GM18502 (cell line): ENCODE measurements at regions not wholly inside any gene's neighbourhood (a gene's known extent, or its start where the extent isn't known, plus 50 kb on each side); places are given as distances from the start of the nearest gene placed in this dataset.

Experiments used
- ATAC-seq: cut with Tn5 transposase; IDR thresholded peaks from one replicate; pipeline ENCODE4 v1.9.1; 2021; ENCODE audit warnings: mild to moderate bottlenecking; ENCODE audit not compliant: unreplicated experiment, poor library complexity

DNA sequence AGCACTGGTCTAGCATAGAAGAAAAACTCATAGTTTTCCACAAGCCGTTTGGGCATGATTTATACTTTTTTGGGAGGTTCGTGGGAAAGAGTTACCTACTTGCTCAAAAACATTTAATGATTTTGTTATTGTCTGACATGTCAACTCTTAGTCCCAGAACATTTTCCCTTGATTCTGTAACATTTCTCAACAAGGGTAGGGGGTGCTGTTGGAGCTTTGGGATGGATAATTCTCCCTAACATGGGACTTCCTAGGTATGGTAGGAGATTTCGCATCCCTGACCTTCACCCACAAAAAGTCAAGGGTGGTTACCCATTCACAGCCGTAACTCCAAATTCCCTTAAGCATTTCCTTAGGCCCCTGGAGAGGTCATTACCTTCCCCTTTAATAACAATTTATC is 378.0 kb downstream of the YTHDC2 start:
- ATAC-seq: no peak

DNA sequence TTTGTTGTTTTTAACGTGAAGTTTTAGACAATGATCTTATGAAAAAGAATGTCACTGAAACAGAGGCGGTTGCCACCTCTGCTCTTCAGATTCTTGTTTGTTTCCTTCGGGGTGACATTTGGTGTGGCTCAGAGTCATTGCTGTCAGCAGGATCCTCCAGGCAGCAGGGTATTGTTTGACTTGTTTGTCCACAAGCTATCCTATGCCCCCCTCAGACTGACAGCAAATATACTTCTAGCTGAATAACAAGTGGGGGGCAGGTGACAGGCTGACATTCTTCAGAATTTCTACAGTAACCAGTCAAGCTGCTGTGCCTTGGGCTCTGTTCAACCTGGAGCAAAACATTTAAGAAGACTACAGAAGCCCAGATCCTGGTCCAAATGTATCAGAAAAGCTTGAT is 383.3 kb downstream of the YTHDC2 start:
- no peak for ATAC-seq

DNA sequence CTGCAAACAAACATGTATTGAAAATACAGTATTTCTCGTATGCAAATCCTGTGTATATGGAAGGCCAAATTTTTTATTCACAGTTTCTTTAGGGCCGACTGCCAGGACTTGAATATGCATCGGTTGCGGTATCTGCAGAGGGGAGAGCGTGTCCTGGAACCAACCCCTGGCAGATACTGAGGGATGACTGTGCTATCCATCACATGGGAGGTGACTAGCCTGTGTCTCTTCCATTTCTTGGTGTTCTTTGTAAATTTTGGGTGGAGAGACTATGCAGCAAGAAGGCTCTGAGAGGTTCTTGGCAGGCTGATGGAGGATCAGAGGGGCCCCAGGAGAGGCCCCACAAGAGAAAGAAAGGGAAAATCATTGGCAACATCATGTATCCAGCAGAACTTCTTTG is 384.3 kb downstream of the YTHDC2 start:
- ATAC-seq: no peak

DNA sequence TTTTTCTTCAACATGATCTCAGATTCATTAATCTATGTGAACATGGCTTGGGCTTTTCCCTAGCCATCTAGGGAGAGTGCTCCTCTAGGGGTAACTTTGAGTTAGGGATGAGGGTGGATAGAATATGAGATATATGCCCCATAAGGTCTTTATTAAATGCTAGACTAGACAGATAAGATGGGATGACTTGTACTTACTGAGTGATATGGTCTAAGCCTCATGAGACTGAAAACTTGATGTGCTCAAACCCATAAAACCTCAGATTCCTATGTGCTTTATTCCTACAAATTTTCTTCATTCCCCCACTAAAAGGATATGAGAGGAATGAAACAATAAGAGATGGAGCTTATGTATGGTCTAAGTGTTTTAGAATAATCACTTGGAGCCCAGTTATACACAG is 386.6 kb downstream of the YTHDC2 start:
- ATAC-seq: no peak

DNA sequence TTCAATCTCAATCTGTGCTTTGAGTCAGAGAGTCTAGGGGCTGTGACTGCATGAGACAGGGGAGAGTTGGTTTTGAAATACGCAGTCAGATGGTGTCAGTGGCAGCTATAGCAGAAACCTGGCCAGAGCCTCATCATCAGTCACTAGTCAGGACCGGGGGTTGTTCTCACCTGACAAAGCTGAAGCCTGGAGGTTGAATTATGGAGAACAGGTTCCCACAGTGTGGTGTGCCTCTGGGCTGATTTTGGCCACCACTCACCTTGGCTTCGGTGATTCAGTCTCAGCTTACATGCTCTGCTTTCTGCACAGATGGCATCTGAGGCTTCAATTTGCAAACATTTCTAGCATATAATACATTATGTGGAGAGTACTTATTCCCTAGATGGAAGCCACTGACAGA is 387.3 kb downstream of the YTHDC2 start:
- ATAC-seq: no peak

DNA sequence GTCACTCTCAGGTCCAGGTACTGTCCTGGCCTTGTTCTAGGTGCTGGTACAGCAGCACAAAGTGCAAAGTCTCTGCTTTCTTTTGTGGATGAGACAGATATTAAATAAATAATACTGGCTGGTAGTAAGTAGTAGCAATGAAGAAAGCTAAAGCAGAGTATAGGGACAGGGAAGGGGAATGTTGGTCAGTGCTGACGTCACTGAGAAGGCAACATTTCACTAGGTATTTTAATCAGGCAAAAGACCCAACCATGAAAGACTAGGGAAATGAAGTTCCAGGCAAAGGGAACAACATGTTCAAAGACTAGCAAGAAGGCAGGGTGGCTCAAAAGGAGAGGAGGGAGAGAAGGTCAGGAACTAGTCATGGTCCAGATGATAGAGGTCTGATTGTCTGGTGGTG is 388.2 kb downstream of the YTHDC2 start:
- ATAC-seq: no peak

DNA sequence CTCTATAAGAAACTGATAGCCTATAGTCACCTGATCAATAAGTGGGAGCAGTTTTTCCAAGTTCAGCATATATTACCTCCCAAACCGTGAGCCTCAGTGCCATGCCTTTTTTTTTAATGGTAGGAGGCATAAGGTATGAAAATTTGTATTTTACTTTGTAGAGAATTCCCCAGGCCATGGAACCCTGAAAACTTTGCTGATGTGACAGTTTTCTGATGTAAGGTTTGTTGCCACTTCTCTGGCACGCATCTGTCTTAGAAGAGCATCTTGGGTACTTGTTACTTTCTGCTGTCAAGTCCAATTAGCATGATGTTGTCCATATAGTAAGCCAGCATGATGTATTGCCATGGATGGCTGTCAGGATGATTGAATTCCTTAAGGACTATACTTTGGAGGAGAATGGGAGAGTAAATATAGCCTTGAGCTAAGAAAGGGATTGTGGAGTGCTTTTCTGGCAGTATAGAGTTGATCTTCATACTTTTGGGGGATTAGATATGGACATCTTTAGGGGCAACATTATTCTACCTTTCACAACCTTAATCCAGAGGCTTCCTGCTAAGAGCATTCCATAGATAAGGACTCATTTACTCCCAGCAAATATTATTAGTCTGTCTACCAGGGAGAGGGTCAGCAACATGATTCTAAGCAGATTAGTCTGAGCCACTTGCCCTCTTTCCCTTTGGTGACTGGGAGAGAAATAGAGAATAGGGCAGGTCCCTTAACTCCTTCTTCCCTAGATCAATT is 389.6 kb downstream of the YTHDC2 start:
- ATAC-seq: no peak

DNA sequence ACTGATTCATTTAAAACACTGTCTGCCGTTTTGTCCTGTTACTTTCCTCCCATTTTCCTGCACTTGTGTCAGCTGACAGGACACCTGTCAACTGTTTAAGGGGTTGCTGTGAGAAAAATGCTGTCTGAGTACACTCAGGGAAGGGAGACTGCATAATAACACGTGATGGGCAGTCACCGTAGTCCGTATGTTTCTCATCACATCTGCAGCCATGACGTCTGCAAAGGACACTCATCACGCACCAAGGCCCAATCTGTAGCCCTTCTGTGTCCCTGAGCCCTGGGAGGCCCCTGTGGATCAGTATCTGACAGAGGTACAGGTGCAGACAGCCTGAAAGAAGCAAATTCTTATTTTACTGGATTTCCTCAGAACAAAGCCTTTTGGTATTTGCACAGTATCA is 396.3 kb downstream of the YTHDC2 start:
- ATAC-seq: no peak

DNA sequence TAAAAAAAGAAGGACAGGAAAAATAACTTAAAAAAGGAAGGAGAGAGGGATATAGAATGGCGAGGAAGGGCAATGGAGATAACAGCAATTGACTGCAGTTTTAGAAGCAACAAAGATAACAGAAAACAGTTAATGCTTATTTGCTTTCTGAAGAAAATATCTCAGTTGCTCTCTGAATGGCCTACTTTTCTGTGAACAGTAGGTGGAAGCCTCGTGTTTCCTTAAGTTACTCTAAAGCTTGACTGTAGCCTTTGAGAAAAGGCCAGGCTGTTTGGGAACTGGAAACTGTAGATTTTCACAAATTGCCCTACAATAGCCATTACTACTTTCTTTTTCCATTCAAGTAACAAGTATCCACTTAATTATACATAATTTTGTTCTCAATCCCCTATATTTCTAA is 404.5 kb downstream of the YTHDC2 start:
- no peak for ATAC-seq

DNA sequence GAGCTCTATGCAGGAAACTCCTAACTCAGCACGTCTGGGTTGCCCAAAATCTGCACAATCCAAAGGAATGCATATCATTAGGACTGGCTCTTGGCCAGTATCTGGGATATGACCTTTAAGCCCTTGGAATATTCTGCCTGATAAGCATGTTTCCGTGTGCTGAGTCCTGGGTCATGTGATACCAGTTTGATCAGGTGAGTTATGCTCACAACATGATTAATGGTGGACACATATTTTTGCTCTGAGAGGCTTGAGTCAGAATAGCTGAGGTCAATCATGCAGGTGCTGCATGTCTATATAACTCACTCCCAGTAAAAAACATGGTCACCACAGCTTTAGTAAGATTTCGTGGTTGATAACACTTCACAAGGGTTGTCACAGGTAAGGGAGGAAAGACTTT is 408.8 kb downstream of the YTHDC2 start:
- ATAC-seq: no peak

DNA sequence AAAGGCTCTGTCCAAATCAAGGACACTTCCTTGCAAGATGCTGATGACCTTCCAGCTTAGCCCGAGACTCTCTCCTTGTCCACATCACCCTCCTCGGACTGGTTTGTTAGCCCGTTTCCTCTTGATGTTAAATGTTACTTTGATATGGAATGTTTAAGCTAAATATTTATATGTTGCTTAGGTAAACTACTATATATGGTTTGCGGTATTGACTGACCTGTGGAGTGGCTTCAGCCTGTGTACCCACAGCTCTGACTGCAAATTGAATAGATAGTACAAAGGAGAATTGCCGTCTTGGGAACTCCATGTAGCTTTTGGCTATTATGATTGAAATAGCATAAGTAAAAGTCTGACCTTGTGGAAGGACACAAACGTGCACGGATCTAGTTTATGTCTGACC is 422.0 kb downstream of the YTHDC2 start:
- ATAC-seq: no peak

DNA sequence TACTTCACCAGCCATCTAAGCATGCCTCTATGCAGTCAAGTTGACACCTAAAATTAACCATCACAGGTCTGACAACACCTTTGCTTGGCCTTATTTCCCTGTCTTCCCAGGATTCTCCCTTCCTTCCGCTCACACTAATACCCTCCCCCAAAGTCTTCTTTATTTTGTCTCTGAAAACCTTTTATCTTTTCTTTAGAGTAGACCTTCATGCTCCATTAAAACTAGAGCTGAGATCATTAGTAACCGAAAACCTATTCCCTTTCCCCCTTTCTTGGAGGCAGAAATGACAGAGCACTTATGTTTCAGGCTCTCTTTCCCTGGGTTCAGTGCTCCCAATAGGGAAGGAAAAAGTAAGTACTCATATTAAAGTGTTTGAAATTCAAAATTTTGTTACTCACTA is 423.8 kb downstream of the YTHDC2 start:
- no peak for ATAC-seq

DNA sequence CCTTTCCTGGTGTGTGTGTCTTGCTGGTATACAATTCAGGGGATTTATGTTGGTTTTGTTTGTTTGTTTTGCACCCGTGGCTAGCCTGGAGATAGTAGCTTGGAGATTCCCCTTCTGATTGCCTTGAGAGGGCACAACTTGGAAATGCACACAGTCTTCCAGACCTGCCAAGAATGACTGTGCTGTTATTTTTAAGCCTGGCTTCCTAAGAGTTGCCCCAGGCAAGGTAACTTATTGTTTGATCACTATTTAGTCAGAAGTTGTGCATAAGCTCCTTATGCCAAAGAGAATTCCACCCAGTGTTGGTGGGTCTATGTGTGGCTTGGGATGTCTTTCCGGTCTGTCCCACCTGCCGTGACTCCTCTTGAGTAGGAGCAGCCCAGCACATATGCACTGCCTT is 421.9 kb upstream of the KCNN2 start:
- no peak for ATAC-seq

DNA sequence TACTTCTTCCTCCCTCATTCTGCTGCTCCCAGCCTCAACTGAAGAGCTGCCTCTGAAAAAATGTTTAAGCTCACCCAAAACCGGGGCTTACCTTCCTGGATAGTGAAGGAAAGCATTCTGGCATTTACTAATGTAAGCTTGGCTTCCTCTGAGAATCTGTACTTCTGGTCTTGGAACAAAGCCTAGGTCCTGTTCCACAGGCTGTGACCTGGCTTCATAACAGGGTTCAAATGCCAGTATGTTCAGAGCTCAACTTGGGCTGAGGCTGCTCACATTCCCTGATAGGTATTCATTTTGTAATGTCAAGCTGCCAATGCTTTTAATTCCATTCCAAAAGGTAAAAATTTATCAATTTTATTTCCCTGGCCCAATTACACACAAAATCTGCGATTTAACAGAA is 411.7 kb upstream of the KCNN2 start:
- no peak for ATAC-seq

DNA sequence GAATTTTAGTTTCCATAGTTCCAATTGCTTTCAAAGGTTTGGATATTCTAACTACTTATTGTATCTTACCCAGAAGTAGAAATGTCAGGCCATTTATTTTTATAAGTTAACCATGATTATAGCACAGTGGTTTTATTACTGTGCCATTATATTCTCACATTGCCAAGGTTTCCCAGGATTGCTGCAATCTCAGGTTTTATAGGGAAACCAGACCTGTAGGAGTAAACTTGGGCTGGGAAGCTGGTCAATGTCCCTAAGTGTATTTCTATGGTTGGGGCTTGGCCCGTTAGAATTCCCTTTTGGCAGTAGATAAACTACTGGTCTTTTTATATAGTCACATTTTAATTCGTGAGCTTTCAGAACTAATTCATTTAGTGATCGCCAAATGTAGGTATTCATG is 396.6 kb upstream of the KCNN2 start:
- no peak for ATAC-seq

DNA sequence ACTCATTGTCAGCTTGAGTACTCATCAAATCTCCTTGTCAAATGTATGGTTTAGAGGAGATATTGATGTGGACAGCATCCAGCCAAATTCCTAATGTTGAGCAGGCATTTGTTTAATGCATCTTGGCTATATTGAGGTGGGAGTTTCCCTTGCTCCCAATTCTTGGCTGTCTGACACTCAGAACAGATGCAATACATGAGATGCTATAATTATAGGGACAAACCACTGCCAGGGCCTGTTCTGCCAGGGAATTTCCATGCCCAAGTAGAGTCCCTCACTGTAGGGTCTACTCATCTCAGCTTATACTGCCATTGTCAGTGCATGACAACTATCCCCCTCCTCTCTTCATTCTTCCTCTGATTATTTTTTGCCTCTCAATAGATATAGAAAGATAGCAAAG is 392.0 kb upstream of the KCNN2 start:
- ATAC-seq: no peak

DNA sequence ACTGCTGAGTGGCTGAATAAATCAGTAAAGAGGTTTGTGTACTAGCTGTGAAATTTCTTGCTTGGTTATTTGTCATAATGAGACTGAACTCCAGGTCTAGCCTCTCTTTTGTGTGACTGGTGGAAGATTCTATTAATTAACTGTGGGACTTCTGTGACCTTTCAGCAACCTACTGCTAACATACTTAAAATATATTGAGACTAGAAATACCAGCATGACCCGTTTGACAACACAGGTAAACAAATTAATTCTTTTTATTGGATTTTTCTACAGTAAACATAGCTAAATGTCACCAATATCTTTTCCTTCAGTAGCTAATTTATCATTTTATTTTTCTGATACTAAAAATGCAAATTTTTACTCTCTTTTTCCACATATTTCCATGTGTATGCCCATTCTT is 390.4 kb upstream of the KCNN2 start:
- ATAC-seq: no peak

DNA sequence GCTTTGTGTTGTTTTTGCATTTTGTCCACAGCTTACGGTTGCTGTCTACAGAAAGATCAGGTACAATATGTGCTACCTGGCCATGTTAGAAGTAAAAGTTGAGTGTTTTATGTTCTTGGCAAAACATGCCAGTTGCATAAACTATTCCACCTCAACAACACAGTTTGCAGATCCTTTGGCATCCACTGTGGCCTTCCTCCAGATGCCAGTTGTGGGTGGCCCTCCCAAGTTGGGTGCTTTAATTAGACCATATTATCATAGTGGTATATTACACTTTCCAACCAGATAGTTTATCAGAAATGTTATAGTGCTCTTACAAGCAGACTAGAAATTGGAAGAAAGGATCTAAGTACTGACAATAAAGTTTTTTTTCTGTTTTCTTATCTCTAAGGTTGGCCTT is 386.9 kb upstream of the KCNN2 start:
- no peak for ATAC-seq

DNA sequence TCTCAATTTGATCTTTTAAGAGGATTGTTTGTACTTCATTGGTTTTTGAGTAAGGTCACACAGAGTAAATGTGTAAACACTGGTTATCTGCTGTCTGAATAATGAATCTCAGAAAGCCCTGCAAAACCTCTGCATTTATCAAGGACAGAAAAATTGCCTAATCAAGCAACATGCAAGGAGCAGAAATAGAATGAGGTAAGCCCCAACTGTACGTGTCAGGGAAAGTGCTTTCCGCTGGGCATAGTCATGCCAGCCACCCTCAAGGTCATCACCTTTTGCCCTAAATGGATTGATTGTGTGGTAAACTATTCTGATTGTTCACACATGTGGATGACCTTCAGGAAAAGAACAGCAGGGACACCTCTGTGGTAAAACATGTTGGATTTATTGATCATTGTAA is 376.9 kb upstream of the KCNN2 start:
- no peak for ATAC-seq

DNA sequence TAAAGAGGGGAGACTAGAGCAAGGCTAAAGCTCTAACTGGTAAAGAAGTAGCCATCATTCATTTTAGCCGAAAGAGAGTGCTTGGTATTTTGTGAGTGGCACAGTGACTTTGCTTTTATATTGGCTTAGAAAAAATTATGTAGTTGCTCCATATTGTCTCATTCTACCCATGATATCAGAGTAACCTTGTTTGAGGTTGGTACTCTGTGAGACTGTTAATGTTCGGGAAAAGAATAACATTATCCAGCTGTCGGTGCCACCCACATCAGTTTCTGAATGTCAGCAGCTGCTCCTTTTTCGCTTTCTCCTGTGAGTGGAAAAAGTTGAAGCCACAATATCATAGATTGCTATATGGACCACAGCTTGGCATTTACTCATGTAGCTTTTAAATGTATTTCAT is 376.4 kb upstream of the KCNN2 start:
- ATAC-seq: no peak

DNA sequence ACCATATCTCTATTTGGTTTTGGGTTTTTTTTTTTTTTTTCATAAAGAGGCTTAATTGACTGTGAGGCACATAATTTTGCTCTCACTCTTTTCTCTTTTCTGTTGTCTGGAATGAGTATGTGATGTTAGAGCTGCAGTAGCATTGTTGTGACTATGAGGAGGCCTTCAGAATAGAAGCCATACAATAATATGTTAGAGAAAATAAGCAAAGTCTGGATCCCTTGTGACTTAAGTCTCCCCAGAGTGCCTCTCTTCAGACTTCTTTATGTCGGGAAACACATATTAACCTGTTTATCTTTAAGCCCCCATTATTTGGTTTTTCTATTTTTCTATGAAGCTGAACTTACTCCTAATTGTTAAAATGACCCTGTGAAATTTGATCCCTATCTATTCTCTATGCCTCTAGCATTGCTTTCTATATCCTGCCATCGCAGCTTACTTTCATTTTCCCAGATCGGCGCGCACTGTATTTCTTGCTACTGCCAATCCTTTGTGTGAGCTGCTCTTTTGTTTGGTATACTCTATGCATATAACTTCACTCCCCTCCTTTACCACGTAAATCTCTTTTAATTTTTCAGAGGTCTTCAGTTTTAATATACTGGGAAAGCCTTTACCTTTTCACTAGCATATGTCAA is 372.5 kb upstream of the KCNN2 start:
- no peak for ATAC-seq

DNA sequence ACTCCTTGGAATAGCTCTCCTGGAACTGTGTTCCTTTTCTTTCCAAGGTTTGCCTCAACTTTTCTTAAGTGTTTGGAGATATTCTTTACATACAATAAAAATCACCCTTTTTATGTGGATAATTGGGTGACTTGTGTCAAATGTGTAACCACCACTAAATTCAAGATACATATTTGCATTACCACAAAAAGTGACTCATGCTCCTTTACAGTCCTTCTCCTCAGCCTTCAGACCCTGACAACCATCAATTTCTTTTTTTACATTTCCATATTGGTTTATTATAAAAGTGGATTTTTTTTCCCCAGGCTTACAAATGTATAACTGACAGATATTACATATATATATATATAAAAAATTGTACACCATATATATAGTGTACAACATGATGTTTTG is 372.0 kb upstream of the KCNN2 start:
- ATAC-seq: no peak
